Stimulated activated CD8-positive, alpha-beta memory T cell treated with anti-CD3 and anti-CD28 coated beads, Interleukin-7, amount 100 ng/mL, for 24 hours (primary cell): ENCODE measurements at regions not wholly inside any gene's neighbourhood (a gene's known extent, or its start where the extent isn't known, plus 50 kb on each side); places are given as distances from the start of the nearest gene placed in this dataset.

ENCODE experiments used
- DNase-seq: peaks from one replicate; pipeline ENCODE4 v3.0.0-alpha.2; 2020; ENCODE audit warnings: low read depth

DNA sequence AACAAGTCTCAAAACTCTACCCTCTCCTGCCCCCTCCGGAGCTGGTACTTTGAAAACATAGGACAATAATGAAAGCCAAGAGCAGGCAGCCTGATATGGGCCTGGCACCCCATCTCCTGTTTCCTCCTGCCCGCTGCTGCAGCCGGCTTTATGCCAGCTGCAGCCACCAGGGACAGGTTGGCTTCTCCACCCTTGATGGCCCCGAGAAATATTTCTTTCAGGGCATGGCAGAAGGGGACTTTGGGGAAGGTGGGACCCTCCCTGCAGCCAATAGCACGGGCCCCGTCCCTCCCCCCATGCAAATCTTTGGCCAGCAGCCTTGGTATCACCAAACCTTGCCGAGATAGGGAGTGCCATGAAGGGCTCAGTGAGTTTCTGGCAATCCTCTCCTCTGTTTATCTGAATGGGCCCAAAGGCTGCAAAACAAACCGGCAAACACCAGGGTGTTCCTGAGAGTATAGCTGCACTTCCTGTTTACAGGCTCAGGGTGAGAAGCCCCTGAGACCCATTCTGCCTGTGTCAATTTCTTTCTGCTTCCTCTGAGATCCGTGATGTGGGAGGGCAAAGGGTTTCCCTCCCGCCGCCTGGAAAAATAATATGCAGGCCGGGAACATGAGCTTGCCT, 73.4 kb upstream of the BOD1 start:
- DNase-seq, result no peak

DNA sequence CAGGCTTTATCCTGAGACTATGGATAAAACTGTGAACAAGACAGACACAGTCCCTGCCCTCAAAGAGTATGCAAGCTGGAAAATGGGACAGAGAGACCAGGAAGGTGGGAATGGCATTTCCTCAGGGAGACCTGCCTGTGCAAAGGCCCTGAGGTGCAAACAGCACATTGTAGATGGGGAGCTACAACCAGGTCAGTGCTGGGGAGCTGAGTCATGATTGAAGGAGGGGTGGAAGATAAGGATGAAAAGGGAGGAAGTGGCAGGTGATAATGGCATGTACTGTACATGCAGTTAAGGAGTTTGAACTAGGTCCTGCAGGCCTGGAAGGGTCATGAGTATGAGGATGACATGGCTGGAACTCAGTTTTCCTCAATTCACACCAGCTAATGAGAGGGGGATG, 75.5 kb upstream of the BOD1 start:
- no peak for DNase-seq

DNA sequence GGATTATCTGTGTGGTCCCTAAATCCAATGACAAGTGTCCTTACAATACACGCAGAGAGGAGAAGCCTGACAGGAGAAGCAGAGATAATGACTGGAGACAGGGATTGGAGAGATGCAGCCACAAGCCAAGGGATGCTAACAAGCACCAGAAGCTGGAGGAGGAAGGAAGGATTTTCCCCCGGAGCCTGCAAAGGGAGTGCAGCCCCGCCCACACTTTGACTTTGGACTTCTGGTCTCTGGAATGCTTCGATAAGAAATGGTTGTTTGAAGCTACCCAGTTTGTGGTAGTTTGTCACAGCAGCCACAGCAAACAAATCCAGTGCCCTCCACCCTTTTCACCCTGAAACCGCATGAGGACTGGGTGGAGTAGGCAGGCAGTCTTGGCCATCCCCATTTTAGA, 77.2 kb upstream of the BOD1 start:
- no peak for DNase-seq

DNA sequence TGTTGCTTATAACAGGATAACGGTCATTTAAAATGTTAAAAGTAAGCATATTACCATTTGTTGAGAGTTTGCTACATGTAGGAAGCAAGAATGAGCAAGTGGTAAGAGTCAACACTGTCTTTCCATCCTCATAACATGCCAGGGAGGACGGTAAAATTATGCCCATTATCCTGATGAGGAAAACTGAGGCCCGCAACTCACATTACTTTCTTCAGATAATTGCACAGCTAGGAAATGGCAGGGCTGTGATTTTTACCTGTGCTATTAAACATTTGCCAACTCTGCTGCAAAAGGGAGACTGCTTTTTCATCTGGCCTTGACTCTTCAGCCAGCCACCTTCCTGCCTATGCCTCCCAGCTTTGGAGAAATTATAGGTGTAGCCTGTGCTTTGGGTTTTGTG, 79.8 kb upstream of the BOD1 start:
- DNase-seq, result no peak

DNA sequence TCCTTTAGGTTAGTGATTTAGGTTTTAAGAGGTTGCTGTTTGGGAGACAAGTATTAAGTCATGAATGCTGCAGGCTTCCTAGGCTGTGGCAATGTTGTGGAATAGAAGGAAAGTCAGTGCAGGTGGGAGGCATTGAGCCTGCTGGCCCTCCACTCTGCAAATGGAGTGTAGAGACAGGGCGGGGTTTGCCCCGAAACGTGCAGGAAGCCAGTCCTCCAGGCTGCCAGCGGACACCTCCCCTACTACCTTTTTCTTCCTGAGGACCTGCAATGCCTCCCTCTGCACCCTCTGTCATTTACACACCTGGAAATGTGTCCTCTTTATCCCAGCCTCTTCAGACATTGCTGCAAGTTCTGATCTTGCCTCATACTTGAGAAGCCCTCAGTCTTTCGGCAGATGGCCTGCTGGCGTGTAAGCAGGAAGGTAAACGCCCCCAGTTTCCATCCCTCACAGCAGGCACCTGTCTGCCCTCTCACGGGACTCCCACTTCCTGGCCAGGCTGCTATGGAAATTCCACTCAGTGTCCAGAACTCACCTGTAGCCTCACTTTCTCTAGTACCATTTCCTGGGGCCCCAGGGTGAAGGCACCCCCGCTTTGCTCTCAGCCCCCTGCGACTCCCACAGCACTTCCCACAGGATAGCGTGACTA, 81.6 kb upstream of the BOD1 start:
- no peak for DNase-seq

DNA sequence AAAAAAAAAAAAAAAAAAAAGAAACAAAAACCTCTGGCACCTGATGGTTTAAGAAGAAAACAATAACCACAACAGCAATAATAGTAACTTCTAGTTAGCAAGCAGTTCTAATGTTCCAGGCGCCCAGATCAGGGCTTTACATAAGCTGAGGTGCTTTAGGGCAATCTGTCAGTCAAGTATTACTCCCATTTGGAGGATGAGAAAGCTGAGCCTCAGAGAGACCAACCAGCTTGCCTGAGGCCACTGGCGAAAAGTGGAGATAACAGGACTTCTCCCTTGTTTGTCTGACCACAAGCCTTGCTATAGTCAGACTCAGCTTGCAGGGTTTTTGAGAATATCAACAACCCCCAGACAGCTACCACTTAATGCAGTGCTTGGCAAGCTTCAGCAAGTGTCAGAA, 83.5 kb upstream of the BOD1 start:
- DNase-seq, result no peak

DNA sequence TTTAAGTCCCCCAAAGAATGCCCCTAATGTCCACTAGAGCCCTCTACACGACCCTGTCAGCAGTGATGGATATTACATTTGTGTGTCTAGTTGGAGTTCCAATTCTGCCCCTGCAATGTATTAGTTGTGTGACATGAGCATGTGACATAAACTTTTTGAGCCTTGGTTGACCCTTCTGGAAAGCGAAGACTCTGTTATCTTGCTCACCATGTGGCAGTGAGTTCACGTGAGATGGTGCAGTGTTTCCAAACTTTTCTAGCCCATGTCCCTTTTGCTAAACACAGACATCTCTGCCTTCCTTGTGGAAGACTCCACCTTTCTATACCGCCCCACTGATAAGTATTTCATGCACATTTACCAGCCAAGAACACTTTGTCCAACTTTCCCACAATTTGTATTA, 87.0 kb upstream of the BOD1 start:
- no peak for DNase-seq

DNA sequence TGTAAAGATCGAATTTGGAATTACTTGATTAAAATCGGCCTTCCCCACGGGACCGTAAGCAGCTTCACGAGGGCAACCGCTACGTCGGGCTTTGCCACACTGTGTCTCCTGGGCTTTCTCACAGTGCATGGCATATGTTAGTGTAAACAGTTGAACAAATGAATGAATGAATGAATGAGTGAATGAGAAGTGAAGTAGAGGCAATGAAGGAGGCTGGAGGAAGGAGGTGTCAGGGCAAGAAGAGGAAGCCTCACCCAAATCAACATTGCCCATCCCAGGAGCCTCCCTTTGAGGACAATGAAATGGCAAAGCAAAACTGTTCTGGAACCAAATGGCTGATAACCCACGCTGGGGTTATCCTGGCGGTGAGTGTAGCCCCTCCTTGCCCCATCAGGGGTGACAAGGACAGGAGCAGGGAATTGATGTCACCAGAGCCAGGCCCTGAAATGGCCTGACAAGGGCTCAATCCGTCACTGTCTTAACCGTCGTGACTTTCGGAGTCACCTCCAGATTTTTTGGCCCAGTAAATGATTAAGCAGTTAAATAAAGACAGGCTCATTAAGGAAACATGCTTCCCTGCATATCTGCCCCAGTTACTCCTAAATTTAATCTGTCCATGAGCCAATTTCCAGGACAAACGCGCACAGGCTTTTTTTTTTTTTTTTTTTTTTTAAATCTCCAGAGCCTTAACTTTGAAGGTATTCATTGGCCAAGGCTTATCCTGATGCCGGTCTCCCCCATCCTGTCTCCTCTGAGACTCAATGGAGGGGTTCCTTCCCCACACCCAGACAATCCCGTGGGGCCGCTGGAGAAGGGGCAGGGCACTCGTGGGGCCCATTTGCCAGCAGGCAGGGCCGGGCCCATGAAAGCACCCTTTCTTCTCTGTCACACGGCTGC, 88.4 kb upstream of the BOD1 start:
- DNase-seq, result no peak

DNA sequence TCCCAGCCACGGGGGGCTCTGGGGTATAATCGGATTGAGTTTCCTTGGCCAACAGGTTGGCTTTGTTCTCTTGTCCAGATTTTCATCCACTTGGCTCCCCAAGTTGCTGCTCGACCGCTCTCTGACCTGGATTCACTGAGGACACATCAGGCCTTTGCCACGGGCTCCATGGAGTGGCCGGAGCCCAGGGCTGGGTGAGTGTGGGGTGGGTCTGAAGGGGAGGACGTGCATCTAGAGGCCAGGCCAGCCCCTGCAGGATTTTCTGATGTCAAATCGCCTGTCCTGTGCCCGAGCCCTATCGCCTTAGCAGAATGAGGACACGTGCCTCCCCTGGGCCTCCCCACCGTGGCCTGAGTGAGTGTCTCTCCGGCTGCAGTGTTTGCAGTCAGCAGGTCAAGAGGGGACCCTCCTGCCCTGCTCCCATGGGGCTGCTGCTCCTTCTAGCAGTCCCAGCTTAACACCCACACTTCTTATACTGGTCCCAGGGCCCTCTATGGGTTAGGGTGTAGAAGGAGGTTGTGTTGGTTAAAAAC, 89.1 kb upstream of the BOD1 start:
- DNase-seq, result no peak

DNA sequence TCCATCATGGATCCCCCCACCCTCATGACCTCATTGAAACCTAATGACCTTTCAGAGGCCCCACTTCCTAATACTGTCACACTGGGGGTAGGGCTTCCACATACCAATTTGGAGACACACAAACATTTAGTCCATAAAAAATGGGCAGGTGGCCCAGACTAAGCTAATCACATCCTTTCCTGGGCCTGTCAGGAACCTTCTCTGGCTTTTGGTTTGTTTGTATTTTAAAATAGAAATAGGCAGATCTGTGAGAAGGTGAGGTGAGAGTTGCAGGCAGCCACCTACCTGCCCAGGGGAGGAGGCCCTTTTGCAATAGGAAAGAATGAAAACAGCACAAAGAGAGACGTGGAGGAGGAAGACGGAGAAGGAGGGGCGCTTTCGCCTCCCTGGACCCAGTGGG, 90.2 kb upstream of the BOD1 start:
- no peak for DNase-seq

DNA sequence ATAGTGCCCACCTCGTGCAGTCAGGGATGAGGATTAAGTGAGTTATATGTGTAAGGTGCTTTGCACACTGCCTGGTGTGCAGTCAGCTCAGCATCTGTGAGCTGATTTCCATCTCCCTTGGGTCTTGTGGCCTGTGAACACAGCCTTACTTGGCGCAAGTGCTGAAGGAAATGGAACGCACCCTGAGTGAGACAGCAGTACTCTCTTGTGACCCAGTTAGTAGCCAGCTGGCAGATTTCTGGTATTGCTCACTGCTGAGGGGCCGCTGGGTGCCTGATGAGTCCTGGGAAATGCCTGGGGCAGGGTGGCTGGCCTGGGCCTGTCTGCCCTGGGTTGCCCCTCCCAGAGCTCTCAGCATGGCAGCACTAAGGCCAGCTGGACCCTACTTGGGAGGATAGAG, 90.9 kb upstream of the BOD1 start:
- no peak for DNase-seq

DNA sequence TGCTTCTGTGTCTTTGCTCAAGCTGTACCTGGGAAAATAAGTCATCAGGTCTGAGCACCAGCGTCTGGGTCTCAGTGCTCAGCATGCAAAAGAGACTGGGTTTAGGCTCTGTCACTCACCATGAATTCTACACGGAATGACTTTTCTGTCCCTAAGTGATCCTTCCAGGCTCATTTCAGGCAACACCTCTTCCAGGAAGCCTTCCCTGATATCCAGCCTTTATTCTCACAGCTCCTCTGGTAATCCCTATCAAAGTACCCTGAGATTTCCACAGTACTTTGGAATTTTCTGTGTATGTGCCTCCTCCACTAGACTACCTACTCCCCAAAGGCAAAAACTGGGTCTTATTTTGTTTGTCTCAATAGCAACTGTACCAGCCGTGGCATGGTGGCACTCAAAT, 92.7 kb upstream of the BOD1 start:
- DNase-seq, result no peak

DNA sequence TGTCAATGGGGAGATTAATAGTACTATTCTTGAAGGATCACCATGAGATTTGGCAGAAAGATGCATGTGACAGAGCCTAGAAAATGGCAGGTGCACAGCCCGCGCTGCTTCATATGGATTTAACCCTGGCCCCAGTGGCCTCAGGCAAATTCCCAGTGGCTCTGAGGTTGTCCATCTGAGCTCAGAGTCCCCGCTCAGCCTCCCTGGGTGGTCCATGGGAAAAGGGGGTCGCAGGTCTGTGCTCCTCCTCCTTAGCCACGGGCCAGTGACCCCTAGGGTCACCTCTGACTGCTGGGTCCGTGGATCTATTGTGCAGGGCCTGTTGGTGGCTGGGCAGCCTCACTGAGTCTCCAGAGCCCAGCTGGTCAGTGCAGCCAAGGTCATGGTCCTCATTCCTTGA, 93.3 kb upstream of the BOD1 start:
- DNase-seq, result no peak

DNA sequence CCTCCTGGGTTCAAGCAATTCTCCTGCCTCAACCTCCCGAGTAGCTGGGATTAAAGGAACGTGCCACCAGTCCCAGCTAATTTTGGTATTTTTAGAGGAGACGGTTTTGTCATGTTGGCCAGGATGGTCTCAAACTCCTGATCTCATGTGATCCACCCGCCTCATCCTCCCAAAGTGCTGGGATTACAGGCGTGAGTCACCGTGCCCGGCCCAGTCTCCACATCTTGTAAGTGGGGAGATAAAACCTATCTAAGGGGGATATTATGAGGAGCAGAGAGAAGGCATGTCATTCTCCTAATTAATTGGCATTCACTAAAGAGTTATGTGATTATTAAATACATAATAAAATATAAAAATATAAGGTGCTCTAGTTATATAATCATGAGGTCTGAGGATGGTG, 94.1 kb upstream of the BOD1 start:
- DNase-seq, result no peak

DNA sequence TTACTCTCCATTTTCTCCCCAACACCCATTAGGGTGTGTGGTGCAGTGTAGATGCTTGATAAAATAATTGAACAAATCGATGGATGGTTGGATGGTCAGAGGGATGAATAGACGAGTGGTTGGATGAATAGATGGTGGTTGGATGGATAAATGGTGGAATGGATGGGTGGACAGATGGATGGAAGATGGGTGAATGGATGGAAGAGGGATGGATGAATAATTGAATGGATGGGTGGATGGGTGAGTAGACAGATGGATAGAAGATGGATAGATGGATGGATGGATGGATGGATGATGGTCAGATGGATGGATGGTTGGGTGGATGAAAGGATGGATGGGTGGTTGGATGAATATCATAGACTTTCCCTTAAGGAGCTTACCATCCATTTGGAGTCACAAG, 95.0 kb upstream of the BOD1 start:
- DNase-seq, result no peak

DNA sequence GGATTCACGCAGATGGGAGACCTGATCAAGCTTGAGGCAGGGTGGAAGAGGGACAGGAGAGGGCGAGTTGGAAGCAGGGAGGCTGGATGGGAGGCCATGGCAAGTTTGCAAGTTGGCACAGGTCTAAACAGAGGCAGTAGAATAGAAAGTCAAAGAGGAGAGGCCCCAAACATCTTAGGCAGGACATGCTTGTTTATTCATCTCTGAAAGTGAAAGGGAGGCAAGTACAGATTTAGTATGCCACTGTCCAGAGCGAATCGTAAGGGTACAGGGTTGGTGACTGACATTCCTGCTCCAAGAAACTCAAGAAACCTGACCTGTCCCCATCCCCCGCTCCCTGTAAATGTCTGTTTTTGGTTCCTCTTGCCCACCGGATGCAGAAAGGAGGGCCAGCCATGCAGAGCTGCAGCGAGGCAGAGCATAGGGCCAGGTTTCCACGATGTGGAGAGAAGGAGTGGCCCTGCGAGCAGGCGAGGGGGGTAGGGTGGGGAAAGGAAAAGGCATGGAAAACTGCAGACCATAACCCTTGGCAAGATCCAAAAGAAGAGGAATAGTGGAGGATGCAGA, 96.2 kb upstream of the BOD1 start:
- no peak for DNase-seq

DNA sequence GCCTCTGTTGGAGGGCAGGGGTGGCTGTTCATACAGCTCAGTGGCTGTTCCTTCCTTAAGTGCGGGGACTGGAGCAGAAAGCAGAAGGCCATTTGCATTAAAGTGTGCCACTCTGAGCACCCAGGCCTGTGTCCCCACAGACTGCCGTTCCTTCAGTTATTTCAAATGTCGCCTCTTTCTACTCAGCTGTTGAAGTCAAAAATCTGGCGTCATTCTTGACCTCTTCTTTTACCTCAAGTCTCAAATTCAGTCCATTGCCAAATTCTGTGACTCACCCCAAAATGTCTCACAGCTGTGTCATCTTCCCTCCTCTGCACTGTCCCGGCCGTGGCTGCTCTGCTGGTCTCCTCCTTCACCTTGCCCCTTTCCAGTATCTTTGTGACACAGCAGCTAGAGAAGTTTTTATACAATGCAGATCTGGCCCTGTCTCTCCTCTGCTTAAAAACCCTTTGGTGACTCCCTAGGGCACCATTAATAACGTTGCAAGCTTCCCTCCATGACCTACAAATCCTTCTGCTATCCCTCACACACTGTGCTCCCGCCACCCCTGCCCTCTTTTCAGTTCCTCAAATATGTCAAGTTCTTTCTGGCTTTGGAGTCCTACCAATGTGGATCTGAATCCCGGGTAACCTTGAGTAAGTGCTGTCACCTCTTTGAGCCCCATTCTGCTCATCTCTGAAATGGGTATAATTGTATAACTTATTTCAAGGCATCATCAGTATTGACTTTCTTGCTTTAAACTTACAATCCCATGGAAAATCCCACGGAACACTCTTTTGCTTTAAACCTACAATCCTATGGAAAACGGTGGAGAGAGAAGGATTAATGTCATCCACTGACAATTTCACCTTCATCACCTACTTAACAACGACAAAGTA, 98.3 kb upstream of the BOD1 start:
- no peak for DNase-seq

DNA sequence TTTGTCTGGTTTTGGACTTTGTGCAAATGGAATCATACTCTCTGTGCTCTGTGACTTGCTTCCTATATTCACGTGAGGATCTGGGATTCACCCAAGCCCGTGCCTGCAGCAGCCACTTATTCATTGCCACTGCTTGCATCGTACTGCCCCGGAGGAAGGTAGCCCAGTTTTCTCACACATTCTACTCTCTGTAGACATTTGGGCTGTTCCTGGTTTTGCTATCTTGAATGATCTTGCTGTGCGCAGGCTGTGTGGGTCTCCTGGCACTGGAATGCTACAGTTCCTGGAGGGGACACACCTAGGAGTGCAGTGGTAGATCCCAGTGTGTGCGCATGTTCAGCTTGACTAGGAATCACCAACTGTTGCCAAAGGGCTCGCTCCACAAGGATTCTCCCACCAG, 99.2 kb upstream of the BOD1 start:
- DNase-seq, result no peak

DNA sequence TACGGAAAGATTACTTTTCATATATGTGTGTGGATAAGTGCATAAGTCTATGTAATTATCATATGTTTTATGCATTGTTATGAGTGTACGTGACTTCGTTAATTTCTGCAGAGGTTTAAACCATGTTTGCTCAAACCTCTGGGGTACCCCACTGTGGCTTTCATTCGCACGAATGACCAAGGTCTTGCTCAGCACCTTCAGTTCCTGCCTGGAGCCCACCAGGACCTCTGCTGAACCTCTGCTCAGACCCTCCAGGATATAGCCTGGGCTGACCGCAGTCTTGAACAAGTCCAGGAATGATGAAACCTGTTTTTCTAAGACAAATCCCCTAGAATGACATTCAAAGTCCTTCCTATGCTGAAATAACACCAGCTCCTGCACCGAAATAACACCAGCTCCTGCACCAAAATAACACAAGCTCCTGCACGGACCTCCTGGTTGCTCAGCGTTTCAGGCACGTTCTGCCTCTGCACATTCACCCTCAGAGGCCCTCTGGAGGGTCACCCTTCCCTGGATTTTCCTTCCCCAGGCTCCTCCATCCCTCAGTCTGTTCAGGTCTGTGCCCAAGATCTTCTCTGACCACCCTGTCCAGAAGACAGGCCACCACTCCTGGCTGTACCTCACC, 99.7 kb upstream of the BOD1 start:
- no peak for DNase-seq

DNA sequence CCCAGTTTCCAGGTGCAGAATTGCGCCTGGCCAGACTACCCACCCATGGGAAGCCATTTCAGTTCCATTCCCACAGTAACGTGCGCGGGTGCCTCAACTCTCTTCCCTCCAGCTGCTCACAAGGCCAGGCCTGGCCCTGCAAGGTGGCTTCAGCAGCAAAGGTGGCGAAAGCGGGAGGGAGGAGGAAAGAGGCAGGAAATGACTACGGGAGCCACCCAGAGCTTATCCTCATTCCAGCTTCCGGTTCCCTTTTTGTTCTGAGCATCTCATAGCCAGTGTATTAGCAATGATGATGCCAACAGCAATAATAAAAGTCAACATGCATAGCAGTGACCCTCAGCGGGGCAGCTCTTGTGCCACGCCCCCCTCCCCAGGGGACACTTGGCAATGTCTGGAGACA, 101.5 kb upstream of the BOD1 start:
- DNase-seq, result no peak

DNA sequence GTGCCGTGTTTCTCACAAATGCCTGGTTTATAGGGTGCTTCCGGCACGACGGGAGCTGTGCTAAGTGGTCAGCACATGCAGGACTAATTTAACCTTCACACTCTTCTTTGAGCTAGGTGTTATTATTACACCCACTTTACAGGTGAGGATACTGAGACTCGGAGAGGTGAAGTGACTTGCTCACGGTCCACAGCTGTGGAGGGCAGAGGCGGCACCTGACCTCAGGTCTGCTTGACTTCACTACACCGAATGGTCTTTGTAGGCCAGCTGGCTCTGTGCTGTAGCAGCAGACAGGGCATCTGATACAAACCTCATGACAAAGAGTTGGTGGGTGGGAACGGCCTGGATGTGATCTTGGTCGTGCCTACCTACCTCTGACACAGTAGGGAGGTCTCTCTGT, 102.0 kb upstream of the BOD1 start:
- DNase-seq, result no peak
